ENCODE measurements at regions not wholly inside any gene's neighbourhood (a gene's known extent, or its start where the extent isn't known, plus 50 kb on each side); places are given as distances from the start of the nearest gene placed in this dataset.

- no peak for TF ChIP-seq ZNF277 (CRISPR knock-in tag; IDR thresholded peaks at IDR 0.05; ENCODE audit: borderline replicate concordance)
- no peak for TF ChIP-seq MTA2 (IDR thresholded peaks at IDR 0.05; ENCODE audit: low read depth)
- TF ChIP-seq TARDBP (IDR thresholded peaks at IDR 0.05), result no peak
- TF ChIP-seq BCL6 (CRISPR knock-in tag; IDR thresholded peaks at IDR 0.05), result no peak
Measured at GRCh38 chrX:4787971-4788370, 1074.5 kb upstream of the PRKX start (continued).

- ChIA-PET POLR2A (no interaction called here), CTCF (ENCODE audit: low intra/inter-chr PET ratio) (no interaction called here)
- Histone ChIP-seq H3K36me3 (ENCODE audit: control insufficient read depth, insufficient read depth, low read length) (no peaks in the 10 kb centered on the region), H3K9me3 (replicated peaks; ENCODE audit: control insufficient read depth, insufficient read depth, low read depth, low read length) (no peaks in the 10 kb centered on the region), H3K79me2 (ENCODE audit: control insufficient read depth, insufficient read depth, low read length) (no peaks in the 10 kb centered on the region), H2AFZ (ENCODE audit: low read depth, low read length) (no peak overlapping the region), H3K4me1 (replicated peaks in 1 of 2; ENCODE audit: control insufficient read depth in 2 of 2, insufficient read depth in 2 of 2, low read length in 2 of 2) (no peaks in the 10 kb centered on the region), H3K9ac (ENCODE audit: insufficient read depth in 1 of 2, low read depth in 2 of 2, low read length in 2 of 2) (no peak overlapping the region), H3K27me3 (ENCODE audit: control insufficient read depth in 2 of 2, insufficient read depth in 2 of 2, low read length in 2 of 2) (no peaks in the 10 kb centered on the region), H3K27ac (ENCODE audit: extremely low read depth, low read depth, low read length) (no peak overlapping the region), H3K4me2 (ENCODE audit: insufficient read depth, low read length) (no peak overlapping the region), H3K4me3 (no peak overlapping the region), H3K9me1 (ENCODE audit: control insufficient read depth, insufficient read depth, low read length) (no peaks in the 10 kb centered on the region), H4K20me1 (replicated peaks; ENCODE audit: control insufficient read depth, insufficient read depth, low read length) (no peaks in the 10 kb centered on the region)
- 0% methylated on average over 2 of the region's 2 CpGs for WGBS (ENCODE audit: insufficient coverage, low coverage, missing lambda C conversion rate)
- no peak for FAIRE-seq
- ATAC-seq, result no peak
- intact Hi-C loops (cut with micrococcal nuclease), result no loop called here
- DNase-seq (ENCODE audit: extremely low read depth in 1 of 4, low spot score in 3 of 4), result no peak
- in situ Hi-C loops (cut with MboI), result no loop called here
- no TSS peak for BruUV-seq (replicated peaks)
- TF ChIP-seq E2F1 (CRISPR knock-in tag; IDR thresholded peaks at IDR 0.05) (no peak), ZNF57 (CRISPR knock-in tag; IDR thresholded peaks at IDR 0.05) (no peak), NCOA6 (IDR thresholded peaks at IDR 0.05) (no peak), FOSL1 (tag; conservative IDR thresholded peaks at IDR 0.05) (no peak), RAD21 (CRISPR knock-in tag; conservative IDR thresholded peaks at IDR 0.05 in 1 of 2, IDR thresholded peaks at IDR 0.05 in 1 of 2) (no peak), ZNF165 (CRISPR knock-in tag; IDR thresholded peaks at IDR 0.05; ENCODE audit: borderline replicate concordance) (no peak), POLR2B (IDR thresholded peaks at IDR 0.05; ENCODE audit: low read depth, partially characterized antibody) (no peak), ZNF583 (CRISPR knock-in tag; IDR thresholded peaks at IDR 0.05) (no peak), ZNF778 (CRISPR knock-in tag; IDR thresholded peaks at IDR 0.05) (no peak), GMEB1 (CRISPR knock-in tag; IDR thresholded peaks at IDR 0.05) (no peak), CHAMP1 (IDR thresholded peaks at IDR 0.05) (no peak), HDGF (IDR thresholded peaks at IDR 0.05) (no peak), STAT5A (IDR thresholded peaks at IDR 0.05; ENCODE audit: borderline replicate concordance, low read length) (no peak)
Measured at GRCh38 chrX:4764888-4765287, 1051.4 kb upstream of the PRKX start.
